GM19468 (cell line): ENCODE measurements at regions not wholly inside any gene's neighbourhood (a gene's known extent, or its start where the extent isn't known, plus 50 kb on each side); places are given as distances from the start of the nearest gene placed in this dataset.
A peak's percentile ranks its signal among the peaks of the same experiment; 100 is the strongest.

Experiments used
- ATAC-seq: cut with Tn5 transposase; IDR thresholded peaks from one replicate; pipeline ENCODE4 v1.9.1; 2021; ENCODE audit warnings: mild to moderate bottlenecking, moderate library complexity, moderate number of reproducible peaks; ENCODE audit not compliant: unreplicated experiment; ENCODE audit errors: extremely low read depth

GRCh38 chr2:8539743-8540551 is 141.9 kb upstream of the ID2 start:
- no peak for ATAC-seq

- no peak for ATAC-seq
These were observed 141.3 kb upstream of the ID2 start for GRCh38 chr2:8540552-8541055.

- ATAC-seq, result no peak
These were observed 140.6 kb upstream of the ID2 start for GRCh38 chr2:8541223-8541622.

GRCh38 chr2:8541636-8542035 is 140.2 kb upstream of the ID2 start:
- ATAC-seq, result no peak

- ATAC-seq, result no peak
These were observed 139.3 kb upstream of the ID2 start for GRCh38 chr2:8542381-8543059.

- ATAC-seq, result no peak
These were observed 138.8 kb upstream of the ID2 start for GRCh38 chr2:8543060-8543382.

GRCh38 chr2:8543383-8544170 is 138.3 kb upstream of the ID2 start:
- peak; percentile 70 for ATAC-seq

GRCh38 chr2:8544171-8544785 is 137.6 kb upstream of the ID2 start:
- no peak for ATAC-seq

GRCh38 chr2:8544786-8545694 is 136.8 kb upstream of the ID2 start:
- peak; percentile 26 for ATAC-seq

- ATAC-seq, result no peak
These were observed 135.9 kb upstream of the ID2 start for GRCh38 chr2:8545695-8546611.

GRCh38 chr2:8546612-8547283 is 135.1 kb upstream of the ID2 start:
- no peak for ATAC-seq

GRCh38 chr2:8547284-8548064 is 134.4 kb upstream of the ID2 start:
- no peak for ATAC-seq

GRCh38 chr2:8548065-8548618 is 133.7 kb upstream of the ID2 start:
- no peak for ATAC-seq

GRCh38 chr2:8548619-8549150 is 133.2 kb upstream of the ID2 start:
- no peak for ATAC-seq

GRCh38 chr2:8549273-8549922 is 132.5 kb upstream of the ID2 start:
- no peak for ATAC-seq

GRCh38 chr2:8549942-8550341 is 131.9 kb upstream of the ID2 start:
- no peak for ATAC-seq
